ENCODE measurements at regions not wholly inside any gene's neighbourhood (a gene's known extent, or its start where the extent isn't known, plus 50 kb on each side); places are given as distances from the start of the nearest gene placed in this dataset.

DNA sequence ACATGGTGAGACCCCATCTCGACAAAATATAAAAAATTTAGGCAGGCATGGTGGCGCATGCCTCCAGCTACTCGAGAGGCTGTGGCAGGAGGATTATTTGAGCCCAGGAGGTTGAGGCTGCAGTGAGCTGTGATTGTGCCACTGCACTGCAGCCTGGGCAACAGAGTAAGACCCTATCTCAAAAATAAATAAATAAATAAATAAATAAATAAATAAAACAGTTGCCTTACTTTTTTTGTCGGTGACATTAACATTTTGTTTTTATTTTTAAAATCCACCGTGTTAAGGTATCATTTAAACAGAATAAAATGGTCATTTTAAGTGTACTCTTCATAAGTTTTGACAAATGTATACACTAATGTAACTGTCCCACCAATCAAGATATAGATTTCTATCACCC, 57.0 kb downstream of the RASL11A start:
- Histone ChIP-seq H3K27me3 (ENCODE audit: insufficient read depth, poor library complexity, severe bottlenecking) (no peaks in the 10 kb centered on the region), H3K36me3 (ENCODE audit: low read depth) (no peaks in the 10 kb centered on the region), H3K27ac (ENCODE audit: poor library complexity, severe bottlenecking) (no peak overlapping the region), H3K9me3 (ENCODE audit: severe bottlenecking) (no peaks in the 10 kb centered on the region), H3K4me1 (ENCODE audit: insufficient read depth, poor library complexity, severe bottlenecking) (no peaks in the 10 kb centered on the region), H3K4me3 (ENCODE audit: severe bottlenecking) (no peak overlapping the region)
- no peak for DNase-seq (ENCODE audit: low spot score)
- no peak for ATAC-seq (ENCODE audit: low read depth)
- TF ChIP-seq, protein P1, sequence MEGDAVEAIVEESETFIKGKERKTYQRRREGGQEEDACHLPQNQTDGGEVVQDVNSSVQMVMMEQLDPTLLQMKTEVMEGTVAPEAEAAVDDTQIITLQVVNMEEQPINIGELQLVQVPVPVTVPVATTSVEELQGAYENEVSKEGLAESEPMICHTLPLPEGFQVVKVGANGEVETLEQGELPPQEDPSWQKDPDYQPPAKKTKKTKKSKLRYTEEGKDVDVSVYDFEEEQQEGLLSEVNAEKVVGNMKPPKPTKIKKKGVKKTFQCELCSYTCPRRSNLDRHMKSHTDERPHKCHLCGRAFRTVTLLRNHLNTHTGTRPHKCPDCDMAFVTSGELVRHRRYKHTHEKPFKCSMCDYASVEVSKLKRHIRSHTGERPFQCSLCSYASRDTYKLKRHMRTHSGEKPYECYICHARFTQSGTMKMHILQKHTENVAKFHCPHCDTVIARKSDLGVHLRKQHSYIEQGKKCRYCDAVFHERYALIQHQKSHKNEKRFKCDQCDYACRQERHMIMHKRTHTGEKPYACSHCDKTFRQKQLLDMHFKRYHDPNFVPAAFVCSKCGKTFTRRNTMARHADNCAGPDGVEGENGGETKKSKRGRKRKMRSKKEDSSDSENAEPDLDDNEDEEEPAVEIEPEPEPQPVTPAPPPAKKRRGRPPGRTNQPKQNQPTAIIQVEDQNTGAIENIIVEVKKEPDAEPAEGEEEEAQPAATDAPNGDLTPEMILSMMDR (IDR thresholded peaks at IDR 0.05; ENCODE audit: poor library complexity, severe bottlenecking), result no peak

DNA sequence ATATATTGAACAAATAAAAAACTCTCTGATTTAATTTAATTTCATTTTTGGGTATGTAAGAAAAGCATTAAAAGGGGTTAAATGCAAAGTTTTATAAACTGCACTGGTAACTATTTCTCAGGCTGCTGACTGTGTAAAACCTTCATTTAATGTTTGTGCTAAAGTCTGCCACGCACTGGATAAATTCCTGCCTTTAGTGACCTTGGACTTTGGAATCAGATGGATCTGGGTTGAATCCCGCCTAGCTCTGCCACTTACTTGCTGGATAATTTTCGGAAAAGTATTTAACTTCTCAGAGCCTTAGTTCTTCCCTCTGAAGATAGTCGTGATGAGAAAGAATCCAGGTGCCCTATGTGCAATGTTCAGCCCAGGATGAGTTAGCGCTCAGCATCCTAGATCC, 58.6 kb downstream of the RASL11A start:
- ATAC-seq (ENCODE audit: low read depth) (no peak), DNase-seq (ENCODE audit: low spot score) (no peak)
- Histone ChIP-seq H3K9me3 (ENCODE audit: severe bottlenecking) (no peaks in the 10 kb centered on the region), H3K4me3 (ENCODE audit: severe bottlenecking) (no peak overlapping the region), H3K36me3 (ENCODE audit: low read depth) (no peaks in the 10 kb centered on the region), H3K27ac (ENCODE audit: poor library complexity, severe bottlenecking) (no peak overlapping the region), H3K27me3 (ENCODE audit: insufficient read depth, poor library complexity, severe bottlenecking) (no peaks in the 10 kb centered on the region), H3K4me1 (ENCODE audit: insufficient read depth, poor library complexity, severe bottlenecking) (no peaks in the 10 kb centered on the region)
- TF ChIP-seq, protein P1 (IDR thresholded peaks at IDR 0.05; ENCODE audit: poor library complexity, severe bottlenecking), result no peak

DNA sequence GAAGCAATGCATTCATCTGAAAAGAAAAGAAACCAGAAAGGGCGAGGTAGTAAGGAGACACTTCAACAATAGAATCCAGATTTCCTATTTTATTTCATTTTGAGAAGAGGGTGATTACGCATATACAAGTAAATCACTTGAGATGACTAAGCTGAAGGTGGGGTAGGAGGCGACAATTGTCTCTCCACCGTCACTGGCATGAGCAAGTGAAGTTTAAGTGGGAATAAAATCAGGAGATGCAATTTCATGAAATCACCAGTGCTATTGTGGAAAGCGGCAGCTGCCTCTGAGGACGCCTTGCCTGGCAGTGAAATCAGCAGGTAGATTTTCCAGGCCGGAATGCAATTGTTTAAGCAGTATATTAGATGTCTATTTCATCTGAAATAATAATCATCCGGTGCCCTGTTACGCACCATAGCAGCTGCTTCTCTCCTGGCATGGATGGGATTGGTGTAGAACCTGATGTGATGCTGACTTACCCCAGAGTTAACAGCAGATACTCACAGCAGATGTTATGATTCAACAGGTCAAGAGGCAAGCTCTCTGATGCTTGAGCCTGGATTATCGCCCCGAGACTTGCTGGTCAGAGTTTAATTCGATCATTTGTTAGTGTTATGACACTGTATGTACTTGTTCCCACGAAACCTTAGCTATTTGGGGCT, 64.3 kb downstream of the RASL11A start:
- Histone ChIP-seq H3K9me3 (ENCODE audit: severe bottlenecking) (no peaks in the 10 kb centered on the region), H3K27me3 (ENCODE audit: insufficient read depth, poor library complexity, severe bottlenecking) (no peaks in the 10 kb centered on the region), H3K36me3 (ENCODE audit: low read depth) (no peaks in the 10 kb centered on the region), H3K4me1 (ENCODE audit: insufficient read depth, poor library complexity, severe bottlenecking) (no peaks in the 10 kb centered on the region), H3K27ac (ENCODE audit: poor library complexity, severe bottlenecking) (no peak overlapping the region), H3K4me3 (ENCODE audit: severe bottlenecking) (no peak overlapping the region)
- DNase-seq (ENCODE audit: low spot score), result no peak
- TF ChIP-seq, protein P1 (IDR thresholded peaks at IDR 0.05; ENCODE audit: poor library complexity, severe bottlenecking), result no peak
- no peak for ATAC-seq (ENCODE audit: low read depth)

DNA sequence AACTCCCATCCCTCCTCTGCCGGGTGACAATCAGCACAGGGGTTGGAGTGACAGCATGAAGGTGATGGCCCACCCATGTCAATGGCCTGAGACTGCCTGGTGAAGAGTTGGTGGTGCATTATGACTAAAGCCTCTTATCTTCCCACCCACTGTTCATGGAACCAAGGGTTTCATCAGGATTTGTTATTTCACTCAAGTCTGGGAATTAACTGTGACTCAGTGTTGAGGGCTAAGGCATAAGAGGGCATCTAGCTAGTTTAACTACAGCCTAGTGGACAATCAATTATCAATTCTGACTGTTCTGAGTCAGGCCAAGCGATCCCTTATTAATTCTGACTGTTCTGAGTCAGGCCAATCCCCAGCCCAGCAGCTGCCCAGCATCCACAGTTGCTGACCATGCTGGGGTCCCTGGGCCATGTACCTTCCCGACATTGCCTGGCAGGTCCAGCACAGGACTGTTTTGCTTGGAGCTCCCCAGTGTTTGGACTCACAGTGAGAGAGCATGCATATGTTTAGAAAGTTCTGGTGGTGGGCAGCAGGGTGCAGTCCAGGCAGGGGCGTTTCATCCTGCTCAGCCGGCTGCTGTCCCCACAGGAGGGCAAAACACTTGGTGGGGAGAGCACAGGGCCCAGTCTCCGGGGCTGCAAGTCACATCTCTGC, 65.5 kb downstream of the RASL11A start:
- no peak overlapping the region for H3K4me3 ChIP-seq (ENCODE audit: severe bottlenecking)
- TF ChIP-seq, protein P1 (IDR thresholded peaks at IDR 0.05; ENCODE audit: poor library complexity, severe bottlenecking), result no peak
- no peak for DNase-seq (ENCODE audit: low spot score)

DNA sequence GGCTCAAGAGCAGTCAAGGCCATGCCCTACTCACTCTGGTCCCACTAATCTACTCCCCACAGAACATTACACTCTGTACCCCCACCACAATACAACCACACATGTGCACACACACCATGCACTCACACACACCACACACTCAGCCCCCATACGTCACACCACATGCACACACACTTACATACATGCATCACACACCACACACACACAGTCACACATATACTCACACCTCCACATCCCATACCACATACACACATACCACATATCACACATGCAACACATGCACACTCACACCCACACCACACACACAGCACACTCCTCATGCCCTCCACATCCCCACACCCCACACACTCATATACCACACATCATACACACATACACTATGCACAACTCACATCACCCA, 67.6 kb downstream of the RASL11A start:
- TF ChIP-seq, protein P1 (IDR thresholded peaks at IDR 0.05; ENCODE audit: poor library complexity, severe bottlenecking), result no peak
- DNase-seq (ENCODE audit: low spot score), result no peak
- no peak overlapping the region for H3K27ac ChIP-seq (ENCODE audit: poor library complexity, severe bottlenecking)
- no peaks in the 10 kb centered on the region for H3K4me1 ChIP-seq (ENCODE audit: insufficient read depth, poor library complexity, severe bottlenecking)
- H3K9me3 ChIP-seq (ENCODE audit: severe bottlenecking), result no peaks in the 10 kb centered on the region
- H3K4me3 ChIP-seq (ENCODE audit: severe bottlenecking), result no peak overlapping the region
- H3K36me3 ChIP-seq (ENCODE audit: low read depth), result no peaks in the 10 kb centered on the region
- no peaks in the 10 kb centered on the region for H3K27me3 ChIP-seq (ENCODE audit: insufficient read depth, poor library complexity, severe bottlenecking)
- no peak for ATAC-seq (ENCODE audit: low read depth)

More for the DNA sequence above, 65.5 kb downstream of the RASL11A start:
- no peaks in the 10 kb centered on the region for H3K27me3 ChIP-seq (ENCODE audit: insufficient read depth, poor library complexity, severe bottlenecking)
- H3K36me3 ChIP-seq (ENCODE audit: low read depth), result no peaks in the 10 kb centered on the region
- H3K27ac ChIP-seq (ENCODE audit: poor library complexity, severe bottlenecking), result no peak overlapping the region
- no peaks in the 10 kb centered on the region for H3K9me3 ChIP-seq (ENCODE audit: severe bottlenecking)
- ATAC-seq (ENCODE audit: low read depth), result no peak
- H3K4me1 ChIP-seq (ENCODE audit: insufficient read depth, poor library complexity, severe bottlenecking), result no peaks in the 10 kb centered on the region

Data from RWPE2 (cell line).